GM12872 (cell line): ENCODE measurements at regions not wholly inside any gene's neighbourhood (a gene's known extent, or its start where the extent isn't known, plus 50 kb on each side); places are given as distances from the start of the nearest gene placed in this dataset.
A peak's percentile ranks its signal among the peaks of the same experiment; 100 is the strongest.

Experiments used
- TF ChIP-seq, protein P1 (sequence below): IDR thresholded peaks from 3 replicates; pipeline ENCODE4 v1.5.1; 2011; ENCODE audit warnings: low read depth, mild to moderate bottlenecking, low read length, moderate library complexity; ENCODE audit not compliant: insufficient read depth

- TF ChIP-seq, protein P1, sequence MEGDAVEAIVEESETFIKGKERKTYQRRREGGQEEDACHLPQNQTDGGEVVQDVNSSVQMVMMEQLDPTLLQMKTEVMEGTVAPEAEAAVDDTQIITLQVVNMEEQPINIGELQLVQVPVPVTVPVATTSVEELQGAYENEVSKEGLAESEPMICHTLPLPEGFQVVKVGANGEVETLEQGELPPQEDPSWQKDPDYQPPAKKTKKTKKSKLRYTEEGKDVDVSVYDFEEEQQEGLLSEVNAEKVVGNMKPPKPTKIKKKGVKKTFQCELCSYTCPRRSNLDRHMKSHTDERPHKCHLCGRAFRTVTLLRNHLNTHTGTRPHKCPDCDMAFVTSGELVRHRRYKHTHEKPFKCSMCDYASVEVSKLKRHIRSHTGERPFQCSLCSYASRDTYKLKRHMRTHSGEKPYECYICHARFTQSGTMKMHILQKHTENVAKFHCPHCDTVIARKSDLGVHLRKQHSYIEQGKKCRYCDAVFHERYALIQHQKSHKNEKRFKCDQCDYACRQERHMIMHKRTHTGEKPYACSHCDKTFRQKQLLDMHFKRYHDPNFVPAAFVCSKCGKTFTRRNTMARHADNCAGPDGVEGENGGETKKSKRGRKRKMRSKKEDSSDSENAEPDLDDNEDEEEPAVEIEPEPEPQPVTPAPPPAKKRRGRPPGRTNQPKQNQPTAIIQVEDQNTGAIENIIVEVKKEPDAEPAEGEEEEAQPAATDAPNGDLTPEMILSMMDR = no peak
Measured at GRCh38 chr2:161055289-161055688, 104.9 kb upstream of the TANK start.

GRCh38 chr2:161059388-161059787, 100.8 kb upstream of the TANK start:
- TF ChIP-seq, protein P1 = no peak

DNA sequence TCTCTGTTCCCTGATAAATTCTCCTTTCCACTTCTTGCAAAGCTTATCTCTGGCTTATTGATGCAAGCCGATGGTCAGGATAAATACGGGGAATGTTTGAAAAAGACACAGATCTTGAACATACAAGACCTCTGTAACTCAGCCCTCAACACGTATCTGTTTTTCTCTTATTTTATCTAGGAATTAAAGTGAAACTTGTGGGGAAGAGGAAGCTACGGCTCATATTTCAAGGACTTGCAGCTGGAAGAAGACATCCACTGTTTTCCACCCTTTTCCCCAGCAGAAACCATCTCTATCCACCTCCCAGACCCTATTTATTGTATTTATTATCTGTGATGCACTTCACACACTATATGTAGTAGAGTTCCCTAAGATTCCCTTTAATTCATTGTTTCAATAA, 98.4 kb upstream of the TANK start:
- TF ChIP-seq, protein P1 = no peak

DNA sequence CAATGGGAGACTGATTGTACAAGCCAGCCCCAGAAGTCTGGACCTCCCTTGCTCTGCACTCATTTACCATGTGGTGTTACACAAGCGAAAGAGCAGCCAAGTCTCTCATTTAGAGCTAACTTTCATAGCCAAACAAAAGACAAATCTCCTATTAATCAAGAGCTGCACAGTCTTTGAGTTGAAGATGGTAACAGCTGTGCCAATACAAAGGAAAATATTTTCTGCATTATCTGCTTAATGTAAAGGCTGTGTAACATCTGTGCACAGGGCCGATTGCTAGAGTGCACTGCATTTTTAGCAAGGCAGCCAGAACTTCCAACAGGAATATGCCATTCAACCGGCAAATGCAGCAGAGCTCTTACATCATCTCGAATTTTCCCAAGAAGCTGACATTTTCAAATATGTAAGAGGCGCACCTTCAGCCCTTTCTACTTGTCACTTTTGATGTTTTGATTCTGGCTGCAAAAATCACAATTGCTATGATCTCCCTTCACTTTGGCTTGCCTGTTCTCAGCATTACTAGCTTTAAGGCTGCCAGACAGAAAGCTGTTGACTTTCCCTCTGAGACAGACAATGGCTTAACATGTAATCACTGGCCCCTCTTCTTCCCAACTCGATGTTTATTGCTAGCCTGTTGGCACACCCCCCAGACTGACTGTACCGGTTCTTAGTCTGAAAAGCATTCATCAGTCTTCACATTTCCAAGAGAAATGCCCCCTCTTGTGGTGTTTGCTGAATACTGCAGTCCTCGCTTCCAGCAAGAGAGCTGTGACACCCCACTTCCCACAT, 96.9 kb upstream of the TANK start:
- TF ChIP-seq, protein P1 = peak; percentile 92

- TF ChIP-seq, protein P1 = no peak
Measured at GRCh38 chr2:161063946-161064306, 96.3 kb upstream of the TANK start.

DNA sequence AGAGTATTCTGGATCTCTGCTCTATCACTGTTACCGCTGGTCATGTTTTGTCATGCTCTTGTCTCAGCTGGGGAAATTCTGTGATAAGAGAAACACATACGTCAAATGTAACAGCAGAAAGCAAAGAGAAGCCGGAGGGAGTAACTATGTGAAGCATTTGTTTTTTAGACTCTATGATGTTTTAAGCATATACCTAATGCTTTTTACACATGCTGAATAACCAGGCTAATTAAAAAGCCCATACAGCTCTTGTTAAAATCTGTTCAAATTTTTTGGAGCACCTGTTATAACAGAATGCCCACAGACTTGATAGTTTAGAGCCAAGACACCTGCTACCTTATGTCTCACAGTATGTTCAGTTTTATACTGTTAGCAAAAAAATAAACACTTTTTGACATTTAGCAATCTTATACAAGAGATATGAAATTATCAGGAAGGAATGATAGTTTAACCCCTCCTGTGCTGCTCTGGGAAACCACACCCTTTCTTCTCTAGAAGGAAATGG, 92.3 kb upstream of the TANK start:
- TF ChIP-seq, protein P1 = no peak

DNA sequence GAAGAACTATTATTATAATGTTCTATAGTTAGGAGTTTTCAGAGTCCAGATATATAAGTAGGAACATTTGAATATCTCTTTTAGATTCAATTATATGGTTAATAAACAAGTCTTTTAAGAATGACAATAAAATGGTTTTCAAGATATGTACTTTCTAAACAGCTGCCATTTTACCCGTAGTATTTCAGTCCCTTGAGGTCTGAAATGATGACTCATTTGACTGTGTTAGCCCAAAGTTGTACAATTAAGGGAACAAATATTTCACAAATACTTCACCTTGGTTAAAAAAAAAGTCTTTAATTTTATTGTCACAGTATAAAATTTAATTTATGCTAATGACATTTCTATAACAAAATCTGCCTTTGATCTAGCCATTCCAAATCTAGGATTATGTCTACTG, 91.6 kb upstream of the TANK start:
- TF ChIP-seq, protein P1 = no peak
